H1 (cell line): ENCODE measurements at regions not wholly inside any gene's neighbourhood (a gene's known extent, or its start where the extent isn't known, plus 50 kb on each side); places are given as distances from the start of the nearest gene placed in this dataset.

ENCODE experiments used
- GABPA ChIP-seq: IDR thresholded peaks from 2 replicates; pipeline ENCODE4 v1.6.1; 2011; ENCODE audit warnings: mild to moderate bottlenecking, low read length, moderate library complexity, borderline replicate concordance; ENCODE audit not compliant: insufficient read depth
- POU5F1 ChIP-seq: IDR thresholded peaks from 2 replicates; pipeline ENCODE4 v1.6.1; 2011; ENCODE audit warnings: low read depth, mild to moderate bottlenecking, low read length, moderate library complexity
- RBBP5 ChIP-seq: IDR thresholded peaks from 2 replicates; pipeline ENCODE4 v1.7.1; 2012; ENCODE audit warnings: low read depth, mild to moderate bottlenecking, inconsistent platforms, low read length, moderate library complexity, borderline replicate concordance
- TF ChIP-seq, protein P1 (sequence below): IDR thresholded peaks from 2 replicates; pipeline ENCODE4 v1.6.1; 2012; ENCODE audit warnings: inconsistent platforms

DNA sequence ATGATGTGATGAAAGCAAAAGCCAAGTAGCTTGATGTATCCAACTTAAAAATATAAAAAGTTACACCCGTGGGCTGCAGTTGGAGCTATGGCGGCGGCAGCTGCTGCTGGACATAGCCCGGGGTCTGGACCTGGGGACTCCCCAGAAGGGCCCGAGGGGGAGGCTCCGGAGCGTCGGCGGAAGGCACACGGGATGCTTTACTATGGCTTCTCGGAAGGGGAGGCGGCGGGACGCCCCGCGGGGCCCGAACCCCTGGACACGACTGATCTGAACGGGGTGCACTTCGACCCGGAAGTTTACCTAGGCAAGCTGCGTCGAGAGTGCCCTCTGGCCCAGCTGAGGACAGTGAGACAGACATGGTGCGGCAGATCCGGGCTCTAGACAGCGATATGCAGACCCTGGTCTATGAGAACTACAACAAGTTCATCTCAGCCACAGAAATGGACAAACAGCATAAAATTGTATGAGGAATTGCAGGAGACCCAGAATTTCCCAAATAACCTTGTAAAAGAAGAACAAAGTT lies 109.5 kb upstream of the EEF2KMT start (continued):
- TF ChIP-seq RBBP5 (no peak), POU5F1 (no peak), GABPA (no peak)
- TF ChIP-seq, protein P1, sequence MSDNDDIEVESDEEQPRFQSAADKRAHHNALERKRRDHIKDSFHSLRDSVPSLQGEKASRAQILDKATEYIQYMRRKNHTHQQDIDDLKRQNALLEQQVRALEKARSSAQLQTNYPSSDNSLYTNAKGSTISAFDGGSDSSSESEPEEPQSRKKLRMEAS = no peak
